ENCODE measurements at regions not wholly inside any gene's neighbourhood (a gene's known extent, or its start where the extent isn't known, plus 50 kb on each side); places are given as distances from the start of the nearest gene placed in this dataset.

GRCh38 chr12:20213723-20214625, 154.4 kb upstream of the PDE3A start:
- Histone ChIP-seq H3K9me3 (replicated peaks; ENCODE audit: insufficient read depth, low read length) (no peaks in the 10 kb centered on the region), H3K4me3 (ENCODE audit: low read length) (no peak overlapping the region), H3F3A (ENCODE audit: insufficient read depth, low read length) (no peaks in the 10 kb centered on the region), H3K9me2 (replicated peaks; ENCODE audit: insufficient read depth, low read length) (no peaks in the 10 kb centered on the region), H3K27ac (ENCODE audit: low read length) (no peak overlapping the region), H2AFZ (ENCODE audit: low read length) (no peak overlapping the region), H4K20me1 (ENCODE audit: insufficient read depth, low read length) (no peaks in the 10 kb centered on the region), H3K4me1 (ENCODE audit: low read length) (0 out of 2 replicates have a peak, but pooled peaks cover 3% of the 10 kb centered on the region), H3K27me3 (replicated peaks; ENCODE audit: insufficient read depth, low read length) (no peaks in the 10 kb centered on the region), H3K4me2 (ENCODE audit: low read depth, low read length) (no peak overlapping the region), H3K79me2 (ENCODE audit: low read length) (no peaks in the 10 kb centered on the region), H3K36me3 (replicated peaks; ENCODE audit: insufficient read depth, low read length) (no peaks in the 10 kb centered on the region), H3K9ac (ENCODE audit: low read length) (no peak overlapping the region)
- DNase-seq: no peak
- TF ChIP-seq CTCF (IDR thresholded peaks at IDR 0.05; ENCODE audit: low read length): no peak
- TF ChIP-seq EZH2 (optimal IDR thresholded peaks at IDR 0.05; ENCODE audit: low read depth, low read length): no peak
- TF ChIP-seq EZH2phosphoT487 (IDR thresholded peaks at IDR 0.05; ENCODE audit: low read length): no peak

GRCh38 chr12:20220339-20220738, 148.0 kb upstream of the PDE3A start:
- Histone ChIP-seq H3K79me2 (ENCODE audit: low read length) (no peaks in the 10 kb centered on the region), H3K9ac (ENCODE audit: low read length) (no peak overlapping the region), H3K4me3 (ENCODE audit: low read length) (no peak overlapping the region), H3K9me2 (replicated peaks; ENCODE audit: insufficient read depth, low read length) (no peaks in the 10 kb centered on the region), H3K4me1 (ENCODE audit: low read length) (no peaks in the 10 kb centered on the region), H3K27me3 (replicated peaks; ENCODE audit: insufficient read depth, low read length) (no peaks in the 10 kb centered on the region), H3F3A (ENCODE audit: insufficient read depth, low read length) (no peaks in the 10 kb centered on the region), H3K27ac (ENCODE audit: low read length) (no peak overlapping the region), H3K36me3 (replicated peaks; ENCODE audit: insufficient read depth, low read length) (no peaks in the 10 kb centered on the region), H3K4me2 (ENCODE audit: low read depth, low read length) (no peak overlapping the region), H2AFZ (ENCODE audit: low read length) (no peak overlapping the region), H3K9me3 (replicated peaks; ENCODE audit: insufficient read depth, low read length) (no peaks in the 10 kb centered on the region), H4K20me1 (ENCODE audit: insufficient read depth, low read length) (no peaks in the 10 kb centered on the region)
- TF ChIP-seq EZH2phosphoT487 (IDR thresholded peaks at IDR 0.05; ENCODE audit: low read length) (no peak), CTCF (IDR thresholded peaks at IDR 0.05; ENCODE audit: low read length) (peak; percentile 38), EZH2 (optimal IDR thresholded peaks at IDR 0.05; ENCODE audit: low read depth, low read length) (no peak)
- DNase-seq: peak; percentile 25

- Histone ChIP-seq H3K27ac (ENCODE audit: low read length) (no peak overlapping the region), H3K4me3 (ENCODE audit: low read length) (no peak overlapping the region), H3K27me3 (replicated peaks; ENCODE audit: insufficient read depth, low read length) (no peaks in the 10 kb centered on the region), H3F3A (ENCODE audit: insufficient read depth, low read length) (no peaks in the 10 kb centered on the region), H3K9ac (ENCODE audit: low read length) (no peak overlapping the region), H4K20me1 (ENCODE audit: insufficient read depth, low read length) (no peaks in the 10 kb centered on the region), H3K4me2 (ENCODE audit: low read depth, low read length) (no peak overlapping the region), H3K9me2 (replicated peaks; ENCODE audit: insufficient read depth, low read length) (no peaks in the 10 kb centered on the region), H3K4me1 (ENCODE audit: low read length) (peaks cover 2% of the 10 kb centered on the region; the same call in 1 of the 2 replicates), H3K9me3 (replicated peaks; ENCODE audit: insufficient read depth, low read length) (no peaks in the 10 kb centered on the region), H2AFZ (ENCODE audit: low read length) (no peak overlapping the region), H3K79me2 (ENCODE audit: low read length) (no peaks in the 10 kb centered on the region), H3K36me3 (replicated peaks; ENCODE audit: insufficient read depth, low read length) (no peaks in the 10 kb centered on the region)
- TF ChIP-seq EZH2 (optimal IDR thresholded peaks at IDR 0.05; ENCODE audit: low read depth, low read length) (no peak), CTCF (IDR thresholded peaks at IDR 0.05; ENCODE audit: low read length) (no peak), EZH2phosphoT487 (IDR thresholded peaks at IDR 0.05; ENCODE audit: low read length) (no peak)
- no peak for DNase-seq
These were observed 135.2 kb upstream of the PDE3A start for GRCh38 chr12:20232931-20233675.
